ENCODE measurements at regions not wholly inside any gene's neighbourhood (a gene's known extent, or its start where the extent isn't known, plus 50 kb on each side); places are given as distances from the start of the nearest gene placed in this dataset.

- TF ChIP-seq REST (IDR thresholded peaks at IDR 0.05; ENCODE audit: insufficient read depth in 1 of 2, low read depth in 2 of 2, low read length in 2 of 2) (no peak), SIN3A (IDR thresholded peaks at IDR 0.05; ENCODE audit: borderline replicate concordance, insufficient read depth, low read length) (no peak), POLR2AphosphoS5 (IDR thresholded peaks at IDR 0.05; ENCODE audit: low read depth, low read length) (no peak), TAF1 (IDR thresholded peaks at IDR 0.05; ENCODE audit: borderline replicate concordance, insufficient read depth, low read length) (no peak)
These were observed 66.7 kb upstream of the RBM19 start for GRCh38 chr12:114032801-114033200.
